Smooth muscle cell (in vitro differentiated cells): ENCODE measurements at regions not wholly inside any gene's neighbourhood (a gene's known extent, or its start where the extent isn't known, plus 50 kb on each side); places are given as distances from the start of the nearest gene placed in this dataset.

ENCODE experiments used
- DNase-seq: peaks from one replicate; lab custom pipeline; 2025; ENCODE audit not compliant: unreplicated experiment; lab: John Stamatoyannopoulos, UW
- H2AFZ ChIP-seq: fragments of 200-600 bp; sonication (generic); 2 replicates; pipeline ENCODE4 v1.6.0; 2016; ENCODE audit warnings: antibody characterized with exemption, low read depth, mild to moderate bottlenecking
- H3F3A ChIP-seq: fragments of 200-600 bp; sonication (generic); 2 replicates; pipeline ENCODE4 v1.6.0; 2017; ENCODE audit warnings: antibody characterized with exemption, low read depth
- H3K27ac ChIP-seq: fragments of 200-600 bp; sonication (generic); 2 replicates; pipeline ENCODE4 v1.5.1; 2016; ENCODE audit warnings: low read depth, mild to moderate bottlenecking
- H3K27me3 ChIP-seq: fragments of 200-600 bp; sonication (generic); 2 replicates; pipeline ENCODE4 v1.6.1; 2016; ENCODE audit warnings: low read depth, mild to moderate bottlenecking
- H3K36me3 ChIP-seq: fragments of 200-600 bp; sonication (generic); 2 replicates; pipeline ENCODE4 v1.5.1; 2016; ENCODE audit warnings: low read depth
- H3K4me1 ChIP-seq: fragments of 200-600 bp; sonication (generic); 2 replicates; pipeline ENCODE4 v1.5.1; 2016; ENCODE audit warnings: low read depth
- H3K4me2 ChIP-seq: fragments of 200-600 bp; sonication (generic); 2 replicates; pipeline ENCODE4 v1.6.0; 2016; ENCODE audit warnings: mild to moderate bottlenecking
- H3K4me3 ChIP-seq: fragments of 200-600 bp; sonication (generic); 2 replicates; pipeline ENCODE4 v1.5.1; 2016; ENCODE audit warnings: mild to moderate bottlenecking
- H3K79me2 ChIP-seq: fragments of 200-600 bp; sonication (generic); 2 replicates; pipeline ENCODE4 v1.6.0; 2016; ENCODE audit warnings: low read depth, mild to moderate bottlenecking
- H3K9ac ChIP-seq: fragments of 200-600 bp; sonication (generic); 2 replicates; pipeline ENCODE4 v1.6.0; 2016; ENCODE audit warnings: low read depth
- H3K9me3 ChIP-seq: fragments of 200-600 bp; sonication (generic); replicated peaks from 2 replicates; pipeline ENCODE4 v1.5.1; 2016; ENCODE audit warnings: low read depth
- H4K20me1 ChIP-seq: fragments of 200-600 bp; sonication (generic); 2 replicates; pipeline ENCODE4 v1.6.0; 2016; ENCODE audit warnings: low read depth
- WGBS: methylation state at CpG from one replicate; pipeline ENCODE4 v1.1.7; 2016; ENCODE audit warnings: low lambda C conversion rate; 5-methylcytosine and 5-hydroxymethylcytosine counted together
- TF ChIP-seq, protein P1 (sequence below): fragments of 200-600 bp; sonication (generic); IDR thresholded peaks from 2 replicates; pipeline ENCODE4 v1.5.1; 2017; ENCODE audit warnings: borderline replicate concordance, mild to moderate bottlenecking, antibody characterized with exemption; ENCODE audit not compliant: insufficient read depth, poor library complexity, severe bottlenecking

DNA sequence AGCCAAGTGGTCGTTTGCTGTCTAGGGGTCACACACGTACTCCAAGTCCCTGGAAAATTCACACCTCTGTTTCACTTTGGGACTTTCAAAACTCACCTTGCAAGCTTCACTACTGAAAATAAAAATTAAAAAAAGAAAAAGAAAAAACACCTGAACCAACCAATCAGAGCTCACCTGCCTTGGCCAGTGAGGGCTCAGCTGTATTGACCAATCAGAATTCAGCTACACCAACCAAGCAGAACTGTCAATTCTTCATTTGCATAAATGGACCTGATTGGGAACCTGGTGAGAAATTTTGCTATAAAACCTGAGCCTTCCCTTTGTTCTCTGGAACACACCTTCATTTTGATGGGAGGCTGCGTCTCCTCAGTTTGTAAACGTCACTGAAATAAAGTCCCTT is 176.4 kb downstream of the TTC32 start:
- no peak overlapping the region for H3K4me2 ChIP-seq
- H3F3A ChIP-seq: no peaks in the 10 kb centered on the region
- no peak for DNase-seq
- H3K4me1 ChIP-seq: no peaks in the 10 kb centered on the region
- peaks cover 3% of the 10 kb centered on the region for H3K27me3 ChIP-seq
- H2AFZ ChIP-seq: no peak overlapping the region
- no peak overlapping the region for H3K27ac ChIP-seq
- no peak overlapping the region for H3K9ac ChIP-seq
- H3K4me3 ChIP-seq: no peak overlapping the region
- H4K20me1 ChIP-seq: no peaks in the 10 kb centered on the region
- no peaks in the 10 kb centered on the region for H3K79me2 ChIP-seq
- TF ChIP-seq, protein P1, sequence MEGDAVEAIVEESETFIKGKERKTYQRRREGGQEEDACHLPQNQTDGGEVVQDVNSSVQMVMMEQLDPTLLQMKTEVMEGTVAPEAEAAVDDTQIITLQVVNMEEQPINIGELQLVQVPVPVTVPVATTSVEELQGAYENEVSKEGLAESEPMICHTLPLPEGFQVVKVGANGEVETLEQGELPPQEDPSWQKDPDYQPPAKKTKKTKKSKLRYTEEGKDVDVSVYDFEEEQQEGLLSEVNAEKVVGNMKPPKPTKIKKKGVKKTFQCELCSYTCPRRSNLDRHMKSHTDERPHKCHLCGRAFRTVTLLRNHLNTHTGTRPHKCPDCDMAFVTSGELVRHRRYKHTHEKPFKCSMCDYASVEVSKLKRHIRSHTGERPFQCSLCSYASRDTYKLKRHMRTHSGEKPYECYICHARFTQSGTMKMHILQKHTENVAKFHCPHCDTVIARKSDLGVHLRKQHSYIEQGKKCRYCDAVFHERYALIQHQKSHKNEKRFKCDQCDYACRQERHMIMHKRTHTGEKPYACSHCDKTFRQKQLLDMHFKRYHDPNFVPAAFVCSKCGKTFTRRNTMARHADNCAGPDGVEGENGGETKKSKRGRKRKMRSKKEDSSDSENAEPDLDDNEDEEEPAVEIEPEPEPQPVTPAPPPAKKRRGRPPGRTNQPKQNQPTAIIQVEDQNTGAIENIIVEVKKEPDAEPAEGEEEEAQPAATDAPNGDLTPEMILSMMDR: no peak
- H3K9me3 ChIP-seq: no peaks in the 10 kb centered on the region
- no peaks in the 10 kb centered on the region for H3K36me3 ChIP-seq
- WGBS: 93% methylated on average over 4 of the region's 4 CpGs

DNA sequence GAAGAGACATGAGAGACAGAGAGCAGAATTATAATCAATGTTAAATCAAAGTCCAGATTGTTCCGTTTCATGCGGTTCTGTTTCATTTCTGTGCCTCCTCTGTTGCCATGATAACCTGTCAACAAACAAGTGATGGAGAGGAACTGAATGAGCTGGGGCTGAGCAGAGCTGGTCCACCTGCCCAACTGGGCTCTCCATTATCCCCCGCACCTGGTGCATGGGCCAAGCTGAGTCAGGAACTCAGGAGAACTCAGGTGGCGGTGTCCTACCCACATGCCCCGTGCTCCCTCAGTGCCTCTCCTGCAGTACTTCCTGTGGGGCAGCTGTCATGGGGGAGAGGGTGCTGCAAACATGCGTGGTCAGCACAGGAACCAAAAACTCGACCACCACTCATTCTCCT is 178.8 kb downstream of the TTC32 start:
- no peak overlapping the region for H3K4me2 ChIP-seq
- TF ChIP-seq, protein P1: no peak
- H3K4me1 ChIP-seq: no peaks in the 10 kb centered on the region
- H3K27me3 ChIP-seq: peaks cover 3% of the 10 kb centered on the region
- no peaks in the 10 kb centered on the region for H3F3A ChIP-seq
- H3K36me3 ChIP-seq: no peaks in the 10 kb centered on the region
- no peaks in the 10 kb centered on the region for H4K20me1 ChIP-seq
- H3K27ac ChIP-seq: no peak overlapping the region
- H3K9ac ChIP-seq: no peak overlapping the region
- H3K4me3 ChIP-seq: no peak overlapping the region
- no peaks in the 10 kb centered on the region for H3K9me3 ChIP-seq
- no peaks in the 10 kb centered on the region for H3K79me2 ChIP-seq
- H2AFZ ChIP-seq: no peak overlapping the region
- 91% methylated on average over 7 of the region's 7 CpGs for WGBS
- no peak for DNase-seq

DNA sequence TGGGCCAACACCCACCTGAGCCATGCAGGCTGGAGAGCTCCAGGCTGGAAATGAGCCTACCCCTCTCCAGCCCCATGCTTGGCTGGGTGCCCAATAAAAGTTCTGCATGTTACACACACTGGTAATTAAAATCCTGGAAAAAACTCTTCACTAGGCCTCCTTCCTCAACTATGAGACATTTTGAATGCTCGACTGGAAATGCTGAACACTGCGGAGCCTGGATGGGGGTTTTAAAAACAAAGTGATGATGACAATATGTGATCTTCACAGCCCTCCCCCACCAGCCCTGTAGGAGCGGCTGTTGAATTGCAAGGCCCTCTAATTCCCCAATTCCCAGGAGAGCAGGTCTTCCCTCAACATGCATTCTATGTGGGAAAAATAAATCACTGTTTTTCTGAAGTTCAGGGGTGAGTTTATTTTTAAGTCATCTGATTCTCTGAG is 179.2 kb downstream of the TTC32 start:
- TF ChIP-seq, protein P1: no peak
- no peak for DNase-seq
- H3K27ac ChIP-seq: no peak overlapping the region
- H3K27me3 ChIP-seq: peaks cover 3% of the 10 kb centered on the region
- H3F3A ChIP-seq: no peaks in the 10 kb centered on the region
- H2AFZ ChIP-seq: no peak overlapping the region
- no peaks in the 10 kb centered on the region for H3K4me1 ChIP-seq
- H3K4me3 ChIP-seq: no peak overlapping the region
- no peaks in the 10 kb centered on the region for H4K20me1 ChIP-seq
- H3K9me3 ChIP-seq: no peaks in the 10 kb centered on the region
- H3K36me3 ChIP-seq: no peaks in the 10 kb centered on the region
- H3K9ac ChIP-seq: no peak overlapping the region
- WGBS: 89% methylated on average over 3 of the region's 3 CpGs
- H3K4me2 ChIP-seq: no peak overlapping the region
- no peaks in the 10 kb centered on the region for H3K79me2 ChIP-seq

DNA sequence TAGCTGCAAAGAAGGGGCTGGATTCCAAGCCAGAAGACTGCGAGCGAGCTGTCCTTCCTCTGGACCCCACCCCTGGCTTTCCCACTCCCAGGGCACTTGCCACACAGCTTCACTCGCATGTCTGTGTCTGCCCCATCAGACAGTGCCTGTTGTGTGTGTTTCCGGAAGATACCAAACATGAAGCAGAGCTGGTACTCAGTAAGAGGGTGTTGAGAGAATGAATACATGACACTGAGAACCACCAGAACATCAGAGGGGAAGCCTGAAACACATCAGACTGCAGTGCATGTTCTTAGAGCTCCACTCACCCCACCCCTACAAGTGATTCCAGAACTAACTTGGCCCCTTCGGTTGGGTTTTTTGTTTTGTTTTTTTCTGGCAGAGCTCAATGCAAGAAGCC is 181.5 kb downstream of the TTC32 start:
- Histone ChIP-seq H3K27me3 (no peaks in the 10 kb centered on the region), H3K4me3 (no peak overlapping the region), H3K36me3 (no peaks in the 10 kb centered on the region), H3K9me3 (no peaks in the 10 kb centered on the region), H4K20me1 (no peaks in the 10 kb centered on the region), H3K4me1 (no peaks in the 10 kb centered on the region), H3F3A (no peaks in the 10 kb centered on the region), H3K79me2 (no peaks in the 10 kb centered on the region), H3K27ac (no peak overlapping the region), H3K9ac (no peak overlapping the region), H3K4me2 (no peak overlapping the region), H2AFZ (no peak overlapping the region)
- TF ChIP-seq, protein P1: no peak
- WGBS: 89% methylated on average over 5 of the region's 5 CpGs
- DNase-seq: no peak
